Inferior parietal cortex (tissue), 1 donor: ENCODE measurements at regions not wholly inside any gene's neighbourhood (a gene's known extent, or its start where the extent isn't known, plus 50 kb on each side); places are given as distances from the start of the nearest gene placed in this dataset.
"Not testable (repeated sequence)": the region's sequence is repeated elsewhere in the genome, so short reads cannot be mapped to it uniquely, and the experiment has no call there.

Source experiments
- DNase-seq: peaks from one replicate; pipeline ENCODE4 v3.0.0-alpha.2; 2016; ENCODE audit errors: extremely low spot score

DNA sequence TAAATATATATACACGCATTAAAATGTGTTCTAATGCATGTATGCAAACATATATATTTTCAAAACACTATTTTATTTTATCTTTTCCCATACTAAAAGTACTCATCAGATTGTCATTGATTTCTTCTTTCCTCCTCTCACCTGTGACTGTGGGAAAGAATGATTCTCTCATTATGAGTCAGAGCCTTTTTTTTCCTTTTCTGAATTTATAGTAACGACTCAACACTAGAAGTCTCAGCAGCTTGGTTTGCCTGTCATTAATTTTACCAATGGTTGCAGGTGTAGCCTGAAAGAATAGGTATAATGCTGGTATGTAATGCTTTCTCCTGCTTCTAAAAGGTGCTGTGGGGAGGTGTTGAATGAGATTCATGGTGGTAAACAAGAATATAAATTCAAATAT lies 328.7 kb downstream of the UTRN start:
- DNase-seq: no peak

DNA sequence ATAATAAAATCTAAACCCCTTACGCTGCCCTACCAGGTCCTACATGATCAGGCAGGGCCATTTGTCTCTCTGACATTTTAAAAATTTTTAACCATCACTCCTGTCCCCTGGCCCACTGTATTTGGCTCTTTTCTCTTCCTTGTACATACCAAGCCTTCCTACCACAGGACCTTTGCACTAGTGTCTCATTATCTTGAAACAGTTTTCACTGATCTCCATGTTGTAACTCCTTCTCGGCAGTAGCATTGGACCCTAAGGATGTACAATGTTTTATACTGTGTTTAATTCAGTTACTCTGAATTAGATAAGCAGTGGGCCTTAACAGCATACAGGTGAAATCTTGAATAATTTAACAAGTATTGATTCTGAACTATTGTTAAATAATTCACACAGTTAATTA lies 330.7 kb downstream of the UTRN start:
- DNase-seq: no peak

DNA sequence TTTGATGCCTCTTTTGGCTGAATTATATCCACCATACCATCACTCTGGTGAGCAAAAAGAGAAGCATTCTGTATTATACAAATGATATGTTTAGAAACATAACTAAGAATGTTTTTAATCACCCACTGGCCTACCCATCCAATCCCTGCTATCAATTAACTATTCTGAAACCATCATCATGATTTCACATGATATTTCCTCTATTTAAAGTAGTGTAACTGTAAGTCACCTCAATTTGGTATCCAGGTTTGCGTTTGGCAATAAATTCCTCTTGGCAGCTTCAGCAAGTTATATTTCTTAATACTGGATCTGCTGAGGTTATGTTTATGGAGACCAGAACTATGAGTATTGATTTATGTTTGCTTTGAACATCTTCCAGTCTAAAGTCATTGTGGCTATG lies 332.1 kb downstream of the UTRN start:
- DNase-seq: no peak

DNA sequence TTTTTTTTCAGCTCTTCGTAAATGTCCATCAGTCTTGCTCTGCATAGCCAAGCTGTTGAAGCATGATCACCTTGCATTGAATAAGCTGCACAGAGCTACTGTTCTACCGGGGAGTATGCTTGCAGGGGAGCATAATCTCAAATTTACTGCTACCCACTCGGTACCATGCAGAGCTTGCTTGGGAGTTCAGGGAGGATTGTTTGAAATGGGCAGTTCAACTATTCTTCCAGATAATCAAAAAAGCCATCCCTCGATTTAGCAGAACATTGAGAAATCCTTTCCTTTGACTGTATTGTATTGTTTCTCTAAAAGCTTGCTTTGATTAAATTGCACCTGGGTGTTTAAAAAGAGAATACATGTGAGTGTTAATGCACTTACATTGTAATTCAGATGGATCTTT lies 332.6 kb downstream of the UTRN start:
- DNase-seq: no peak

DNA sequence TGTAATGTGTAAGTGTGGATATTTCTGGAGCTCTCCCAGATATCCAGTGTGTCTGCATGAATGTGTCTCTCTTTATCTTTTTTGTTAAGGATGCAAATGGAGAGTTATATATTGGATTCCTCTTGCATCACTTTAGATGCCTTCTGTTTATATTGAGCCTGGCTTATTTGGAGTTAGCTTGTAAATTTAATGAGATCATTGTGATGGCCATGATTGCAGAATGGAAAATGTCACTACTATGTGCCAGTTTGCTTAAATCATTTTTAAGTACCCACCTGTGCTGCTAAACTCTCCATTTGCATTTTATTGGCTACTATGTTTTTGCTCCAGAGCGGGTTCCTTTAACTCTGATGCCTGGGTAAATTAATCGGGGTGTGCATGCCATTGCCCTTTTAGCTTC lies 334.8 kb downstream of the UTRN start:
- no peak for DNase-seq

DNA sequence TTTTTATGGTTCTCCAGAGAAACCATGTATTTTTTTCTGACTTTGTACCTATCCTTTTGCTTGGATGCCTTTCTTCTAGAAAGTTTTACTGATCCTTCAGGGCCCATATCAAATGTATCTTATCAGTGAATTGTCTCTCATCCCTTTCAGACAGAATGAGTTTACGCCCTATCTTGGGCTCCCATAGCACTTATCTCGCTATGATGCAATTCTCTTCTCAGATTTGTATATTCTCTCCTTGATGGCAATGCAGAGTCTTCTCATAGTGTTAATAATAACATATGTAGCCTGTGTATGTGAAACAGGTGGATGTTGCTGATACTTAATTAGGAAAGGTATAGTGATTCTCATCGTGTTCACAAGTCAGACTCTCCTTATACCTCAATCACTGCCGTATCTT lies 336.2 kb downstream of the UTRN start:
- DNase-seq: no peak

DNA sequence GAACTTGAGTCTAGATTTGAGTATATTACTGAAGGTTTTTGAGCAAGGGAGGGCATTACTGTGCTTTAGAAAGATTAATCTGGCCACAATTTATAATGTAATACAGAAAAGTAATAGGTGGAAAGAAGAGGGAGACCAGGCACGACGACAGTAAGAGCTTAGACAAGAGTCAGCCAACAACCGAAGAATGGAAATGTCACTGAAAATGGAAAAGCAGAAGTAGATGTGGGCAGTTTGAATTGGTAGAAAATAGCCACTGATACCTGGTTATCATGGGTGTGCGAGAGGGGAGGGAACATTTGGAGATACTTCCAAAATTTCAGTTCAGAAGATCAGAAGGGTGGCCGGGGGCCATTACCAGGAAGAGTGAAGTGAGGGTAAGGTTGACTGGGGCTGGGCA lies 339.1 kb downstream of the UTRN start:
- DNase-seq: no peak

DNA sequence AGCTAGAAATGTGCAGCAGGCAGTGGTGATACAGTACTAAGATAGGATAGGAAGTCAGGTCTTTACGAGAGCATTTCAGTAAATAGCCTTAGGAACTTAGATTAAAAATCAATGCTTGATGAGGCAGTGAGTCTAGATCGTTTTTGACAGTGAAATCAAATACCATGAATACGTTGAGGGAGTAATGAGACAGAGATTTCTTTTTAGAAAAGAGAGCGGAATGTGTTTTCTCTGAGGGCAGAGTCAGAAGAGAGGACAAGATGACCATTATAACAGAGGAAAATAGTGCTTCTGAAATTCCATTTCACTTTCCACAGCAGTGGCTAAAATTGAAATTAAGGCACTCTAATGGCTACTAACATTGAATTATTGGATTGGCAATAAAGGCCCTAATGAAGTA lies 339.6 kb downstream of the UTRN start:
- no peak for DNase-seq

DNA sequence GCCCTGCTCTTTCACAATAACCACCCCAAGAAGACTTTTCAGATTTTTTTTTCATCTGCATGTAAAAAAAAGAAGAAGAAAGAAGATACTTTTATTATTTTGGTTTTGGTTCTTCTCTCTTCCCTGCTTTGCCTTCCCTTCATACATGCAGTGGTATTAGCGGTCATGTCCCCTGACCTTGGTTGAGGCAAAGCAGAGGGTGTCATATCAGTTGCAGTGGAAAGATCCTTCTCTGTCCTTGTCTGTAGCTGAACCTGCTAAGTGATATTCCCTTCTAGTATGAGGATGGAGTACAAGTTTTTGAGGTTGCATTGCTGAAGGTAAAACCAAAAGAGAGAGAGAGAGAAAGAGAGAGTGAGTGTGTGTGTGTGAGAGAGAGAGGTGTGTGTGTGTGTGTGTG lies 345.7 kb downstream of the UTRN start:
- DNase-seq: no peak

DNA sequence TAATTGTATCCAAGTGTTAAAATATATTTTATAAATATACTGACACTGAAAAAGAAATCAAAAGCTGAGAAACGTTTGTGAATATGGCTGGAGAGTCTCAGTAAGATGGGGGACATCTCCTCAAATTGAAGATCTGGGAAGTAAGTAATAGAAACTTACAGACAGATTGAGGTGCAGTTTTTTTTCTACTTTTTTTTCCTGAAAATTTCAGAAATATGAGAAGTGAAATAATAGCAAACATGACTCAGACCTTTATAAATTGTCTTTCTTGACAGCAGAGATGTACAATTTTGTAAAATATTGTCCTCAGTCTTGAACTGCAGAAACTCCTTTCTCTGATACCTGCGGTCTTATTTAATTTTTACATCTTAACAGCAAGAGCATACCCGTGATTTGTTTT lies 347.1 kb downstream of the UTRN start:
- DNase-seq: no peak

DNA sequence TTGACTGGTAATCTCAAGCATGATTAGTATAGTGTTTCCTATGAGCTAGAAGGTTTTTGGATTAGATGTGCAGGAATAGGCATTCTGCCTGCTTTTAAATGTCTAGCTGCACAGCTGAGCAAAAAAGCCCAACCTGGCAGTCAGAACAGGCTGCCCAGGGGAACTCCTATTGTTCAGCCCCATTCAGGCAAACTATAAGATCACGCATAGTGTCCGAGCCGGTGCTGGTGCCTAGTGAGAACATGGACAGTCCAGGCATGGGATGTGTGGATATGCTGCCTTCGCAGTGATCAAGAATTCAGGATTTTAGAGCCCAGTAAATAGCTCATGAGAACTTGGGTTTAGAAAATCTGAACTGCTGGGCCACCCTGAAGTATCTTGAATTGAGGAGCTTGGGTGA lies 348.8 kb downstream of the UTRN start:
- DNase-seq: no peak

DNA sequence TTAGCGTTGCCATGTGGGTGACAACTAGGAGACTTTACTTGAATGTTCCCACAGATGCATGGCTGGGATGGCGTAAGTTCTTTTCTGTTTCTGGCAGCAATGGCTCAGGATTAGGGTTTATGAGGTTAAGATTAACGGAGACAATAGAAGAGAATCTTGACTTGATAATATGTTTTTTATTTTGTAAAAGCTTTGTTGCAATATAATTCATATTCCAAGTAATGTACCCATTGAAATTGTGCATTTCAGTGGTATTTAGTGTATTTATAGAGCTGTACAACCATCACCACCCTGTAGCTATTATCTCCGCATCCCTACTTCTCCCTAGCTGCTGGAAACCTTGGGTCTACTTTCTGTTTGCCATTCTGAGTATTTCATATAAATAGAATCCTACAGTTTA lies 349.2 kb downstream of the UTRN start:
- no peak for DNase-seq

DNA sequence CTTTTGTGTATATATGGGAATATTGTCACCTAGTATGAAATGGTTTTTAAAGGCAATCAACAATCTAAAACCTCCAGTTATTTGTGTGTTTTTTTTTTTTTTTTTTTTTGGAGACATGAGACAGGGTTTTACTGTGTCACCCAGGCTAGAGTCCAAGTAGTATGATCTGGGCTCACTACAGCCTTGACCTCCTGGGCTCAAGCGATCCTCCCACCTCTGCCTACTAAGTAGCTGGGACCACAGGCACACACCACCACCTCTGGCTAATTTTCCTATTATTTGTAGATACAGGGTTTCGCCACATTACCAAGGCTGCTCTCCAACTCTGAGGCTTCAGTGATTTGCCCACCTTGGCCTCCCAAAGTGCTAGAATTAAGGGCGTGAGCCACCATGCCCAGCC lies 349.9 kb downstream of the UTRN start:
- no peak for DNase-seq

DNA sequence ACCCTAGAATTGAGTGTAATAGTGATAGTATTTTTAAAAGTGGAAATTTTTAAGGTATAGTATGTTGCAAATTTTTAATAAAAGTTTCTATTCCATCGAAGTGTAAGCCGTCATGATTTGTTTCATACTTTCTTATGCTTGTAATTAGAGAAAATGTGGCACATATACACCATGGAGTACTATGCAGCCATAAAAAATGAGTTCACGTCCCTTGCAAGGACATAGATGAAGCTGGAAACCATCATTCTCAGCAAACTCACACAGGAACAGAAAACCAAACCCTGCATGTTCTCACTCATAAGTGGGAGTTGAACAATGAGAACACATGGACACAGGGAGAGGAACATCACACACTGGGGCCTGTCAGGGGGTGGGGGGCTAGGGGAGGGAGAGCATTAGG lies 350.9 kb downstream of the UTRN start:
- DNase-seq: not testable (repeated sequence)

DNA sequence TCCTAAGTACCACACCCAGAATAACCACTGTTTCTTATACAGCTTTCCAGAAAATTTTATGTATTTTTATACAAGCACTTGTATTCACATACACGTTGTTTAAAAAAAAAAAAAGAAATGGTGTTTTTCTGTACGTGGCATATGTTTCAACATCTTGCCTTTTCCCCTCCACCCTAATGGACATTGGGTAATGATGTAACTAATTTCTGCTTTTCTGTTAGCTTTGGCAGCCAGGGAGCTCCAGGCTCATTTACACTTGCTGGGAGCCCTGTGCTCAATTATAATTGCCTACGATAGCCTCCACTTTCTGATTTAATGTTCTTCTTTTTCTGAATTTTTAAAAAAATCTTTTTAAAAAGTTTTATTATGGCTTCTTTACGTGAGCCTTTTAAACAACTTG lies 352.4 kb downstream of the UTRN start:
- DNase-seq: no peak

DNA sequence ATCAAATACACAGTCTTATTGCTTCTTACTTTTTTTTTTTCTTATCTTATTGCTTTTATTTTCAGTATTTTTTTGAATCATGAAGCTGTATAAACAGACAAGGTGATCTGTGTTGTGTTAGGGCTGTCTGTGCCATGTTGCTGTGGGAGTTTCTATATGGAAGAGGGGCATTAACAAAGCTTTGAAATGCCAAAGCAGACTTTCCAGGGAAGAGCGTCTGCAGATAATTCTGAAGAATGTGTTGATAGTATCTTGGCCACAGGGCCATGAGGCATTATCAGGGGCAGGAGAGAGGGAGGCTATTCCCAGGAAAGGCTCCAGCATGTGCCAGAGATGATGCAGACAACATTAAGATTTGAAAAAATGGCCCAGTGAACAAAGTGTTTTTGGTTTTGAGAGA lies 354.5 kb downstream of the UTRN start:
- DNase-seq: no peak

DNA sequence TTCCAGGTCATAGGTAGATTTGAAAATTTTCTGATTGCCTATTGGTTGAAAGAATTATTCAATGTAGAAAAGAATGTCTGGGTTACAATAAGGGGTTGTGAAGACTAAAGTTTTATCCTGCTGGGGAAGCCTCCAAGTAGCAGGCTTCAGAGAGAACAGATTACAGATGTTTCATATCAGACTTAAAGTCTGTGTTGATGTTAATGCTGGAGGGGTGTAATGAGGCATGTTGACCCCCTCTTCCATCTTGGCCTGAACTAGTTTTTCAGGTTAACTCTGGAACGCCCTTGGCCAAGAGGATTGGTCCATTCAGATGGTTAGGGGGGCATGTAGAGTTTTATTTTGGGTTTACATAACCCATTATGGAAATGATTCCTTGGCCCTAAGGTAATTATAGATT lies 356.2 kb downstream of the UTRN start:
- no peak for DNase-seq

DNA sequence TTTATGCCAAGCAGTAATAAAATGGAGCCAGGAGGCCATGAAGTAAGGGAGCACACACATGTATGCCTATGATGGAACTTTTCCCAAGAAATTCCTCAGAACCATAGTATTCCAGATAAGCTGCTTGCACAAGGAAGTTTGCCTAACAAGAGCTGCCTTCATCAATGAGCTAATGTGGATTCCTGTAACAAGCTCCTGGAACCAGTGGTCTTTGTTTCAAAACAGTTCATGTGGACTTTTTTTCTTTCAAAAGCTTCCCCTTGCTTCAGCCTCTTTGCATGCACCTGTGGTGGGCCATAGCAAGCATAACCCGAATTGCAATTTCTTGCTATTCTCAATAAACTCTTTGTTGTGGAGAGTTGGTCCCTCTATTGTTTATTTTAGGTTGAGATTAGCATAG lies 359.6 kb downstream of the UTRN start:
- no peak for DNase-seq

DNA sequence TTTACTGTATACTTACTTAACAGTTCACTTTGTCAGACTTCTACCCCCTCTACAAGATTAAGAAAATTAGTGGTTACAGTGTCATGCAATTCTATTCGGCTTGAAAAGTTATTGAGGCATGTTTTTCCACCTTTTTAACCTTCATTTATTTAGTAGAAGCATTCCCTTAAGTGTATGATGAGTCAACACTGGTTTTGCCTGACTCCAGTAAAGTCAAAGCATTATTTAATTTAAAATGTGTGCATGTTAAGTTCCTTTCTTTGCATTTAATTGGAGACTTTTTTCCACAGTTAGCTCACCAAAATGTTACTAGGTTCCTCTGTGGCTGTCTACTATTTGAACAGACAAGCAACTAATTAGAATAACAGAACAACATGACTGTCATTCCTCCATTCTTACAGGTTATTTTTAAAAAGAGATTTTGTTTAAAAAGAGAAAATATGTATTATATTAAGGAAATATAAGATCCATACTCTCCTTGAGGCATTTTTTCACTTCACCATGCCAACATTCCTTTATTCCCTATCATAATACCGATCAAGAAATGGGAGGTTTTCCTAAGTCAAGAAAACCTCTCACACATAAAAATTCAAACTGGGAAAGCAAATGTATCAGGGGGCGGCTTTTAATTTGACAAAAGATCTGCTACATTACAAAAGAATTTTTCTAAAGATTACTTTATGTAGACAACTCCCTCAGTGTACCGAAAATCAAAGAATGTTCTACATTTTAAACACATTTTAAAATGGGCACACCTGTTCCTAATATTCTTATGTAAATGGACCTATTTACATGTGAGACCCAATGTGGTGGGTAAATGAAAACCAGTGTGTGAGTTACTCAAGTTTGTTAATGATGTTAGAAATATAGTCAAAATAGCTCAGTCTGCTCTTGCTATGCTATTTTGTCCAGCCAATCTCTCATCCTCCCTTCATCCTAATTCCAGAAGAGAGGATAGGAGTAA lies 361.2 kb downstream of the UTRN start:
- DNase-seq: no peak

DNA sequence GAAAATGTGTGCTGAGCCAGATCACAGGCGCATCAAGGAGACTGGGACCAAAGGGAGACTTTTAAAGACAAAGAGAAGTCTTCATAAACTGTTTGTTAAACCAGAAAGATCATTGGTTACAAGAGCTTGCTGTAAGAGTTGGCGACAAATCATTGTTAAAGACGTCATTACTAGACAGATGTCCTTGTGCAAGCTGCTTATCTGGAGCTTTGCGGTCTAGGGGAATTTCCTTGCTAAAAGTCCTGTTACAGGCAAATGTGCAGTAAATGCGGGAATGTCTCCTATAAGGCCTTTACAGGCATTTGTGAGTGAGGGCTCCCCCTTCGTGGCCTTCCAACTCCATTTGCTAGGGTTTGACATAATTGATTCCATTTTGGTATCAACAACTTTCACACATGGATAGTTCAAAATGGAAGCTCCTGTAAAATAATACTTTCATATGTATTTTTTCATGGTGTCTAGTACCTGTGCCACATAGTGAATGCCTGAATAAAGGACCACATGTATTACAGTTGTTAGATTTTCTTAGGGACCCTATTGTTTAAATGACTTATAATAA lies 362.4 kb downstream of the UTRN start:
- no peak for DNase-seq

DNA sequence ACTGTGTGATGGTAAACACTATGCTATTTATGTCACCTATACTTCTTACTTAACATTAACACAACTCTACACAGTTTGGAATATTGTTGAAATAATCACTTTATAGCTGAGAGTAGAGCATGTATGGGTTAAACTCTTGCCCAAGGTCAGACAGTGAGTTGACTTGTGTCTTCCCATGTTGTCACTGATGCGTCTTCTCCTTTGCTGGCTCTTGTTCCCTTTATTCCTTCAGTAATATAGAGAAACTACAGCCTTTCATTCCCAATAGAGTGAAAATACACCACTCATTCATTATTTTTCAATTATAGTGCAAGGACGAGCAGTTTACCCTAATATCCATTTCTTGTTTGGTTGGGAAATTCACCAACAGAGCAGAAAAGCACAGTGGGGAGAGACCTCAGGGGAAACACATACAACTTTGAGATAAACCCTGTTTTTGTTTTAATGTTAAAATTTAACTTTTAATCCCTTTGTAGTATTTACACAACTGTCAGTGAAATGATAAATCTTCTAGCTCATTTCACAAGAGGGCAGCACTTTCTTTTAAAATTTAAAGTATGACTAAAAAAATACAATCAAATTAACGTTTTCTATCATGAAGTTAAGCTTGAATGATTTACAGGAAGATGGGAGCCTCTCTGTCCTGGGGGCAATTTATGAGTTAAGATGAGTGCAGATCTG lies 363.0 kb downstream of the UTRN start:
- DNase-seq: peak; percentile 33

DNA sequence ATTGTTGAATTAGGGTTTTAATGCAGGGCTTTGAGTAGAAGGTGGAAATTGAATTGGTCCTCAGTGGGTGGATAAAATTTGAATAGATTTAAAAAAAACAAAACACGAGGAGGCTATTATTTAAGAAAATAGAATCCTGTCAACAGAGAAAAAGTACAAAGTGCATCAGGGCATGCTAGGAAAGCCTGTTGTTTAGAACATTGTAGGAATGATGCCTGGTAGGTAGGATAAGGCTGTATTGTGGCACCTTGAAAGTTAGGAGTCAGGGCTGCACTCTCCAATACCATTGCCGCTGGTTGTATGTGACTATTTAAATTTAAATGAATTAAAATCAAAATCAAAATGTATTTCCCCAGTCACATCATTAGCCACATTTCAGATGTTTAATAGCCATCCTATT lies 363.9 kb downstream of the UTRN start:
- DNase-seq: no peak

DNA sequence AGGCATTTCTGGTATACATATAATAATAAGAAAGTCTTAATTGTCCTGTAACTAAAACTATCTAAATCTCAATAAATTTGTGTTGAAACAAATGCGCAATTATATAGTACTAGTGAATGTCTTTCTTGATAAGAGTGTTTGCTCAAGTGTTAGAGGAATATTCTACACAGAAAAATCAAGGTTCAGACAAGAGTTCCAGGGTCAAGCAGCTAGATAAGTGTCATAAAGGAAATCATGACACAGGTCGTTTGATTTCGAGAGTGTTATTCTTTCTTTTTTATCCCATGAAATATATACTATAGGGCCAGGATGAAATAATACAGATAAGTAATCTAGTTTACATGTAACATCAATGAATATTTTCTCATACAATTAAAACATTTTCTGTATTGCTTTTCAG lies 366.1 kb downstream of the UTRN start:
- DNase-seq: no peak
